A673 (cell line): ENCODE measurements at regions not wholly inside any gene's neighbourhood (a gene's known extent, or its start where the extent isn't known, plus 50 kb on each side); places are given as distances from the start of the nearest gene placed in this dataset.

Source experiments
- BruUV-seq: library from RNA; stranded (reverse); fragments of 400-500 nt; replicated peaks from 2 replicates; lab custom pipeline; 2021; lab: Mats Ljungman, UMichigan
- CTCF ChIA-PET: fragments of 300-600 bp; sonication (Branson Sonifier 250); formaldehyde crosslinking; loops from one replicate; lab custom pipeline; 2022; ENCODE audit warnings: antibody characterized with exemption; lab: Charles Lee
- POLR2A ChIA-PET: fragments of 300-600 bp; sonication (Branson Sonifier 250); formaldehyde crosslinking; loops from one replicate; lab custom pipeline; 2022; ENCODE audit warnings: antibody characterized with exemption; ENCODE audit not compliant: low non-redundant PET; lab: Charles Lee
- DNase-seq: peaks from one replicate; pipeline ENCODE4 v3.0.0-alpha.2; 2015; ENCODE audit warnings: low spot score
- H3K27ac ChIP-seq: fragments of 200-600 bp; sonication (generic); 2 replicates; pipeline ENCODE4 v1.5.1; 2016; ENCODE audit warnings: mixed run types, low read depth, mild to moderate bottlenecking, mixed read lengths, antibody characterized with exemption, low read length; ENCODE audit not compliant: poor library complexity, severe bottlenecking
- H3K27me3 ChIP-seq: fragments of 200-600 bp; sonication (generic); replicated peaks from 2 replicates; pipeline ENCODE4 v1.6.1; 2017; ENCODE audit warnings: mixed run types, low read depth, mild to moderate bottlenecking, mixed read lengths, antibody characterized with exemption, low read length; ENCODE audit not compliant: insufficient read depth, poor library complexity
- H3K36me3 ChIP-seq: fragments of 200-600 bp; sonication (generic); 2 replicates; pipeline ENCODE4 v1.6.1; 2016; ENCODE audit warnings: mixed run types, mild to moderate bottlenecking, mixed read lengths, antibody characterized with exemption, low read length; ENCODE audit not compliant: insufficient read depth, poor library complexity, severe bottlenecking
- H3K4me1 ChIP-seq: fragments of 200-600 bp; sonication (generic); 2 replicates; pipeline ENCODE4 v1.6.1; 2017; ENCODE audit warnings: mixed run types, mild to moderate bottlenecking, mixed read lengths, antibody characterized with exemption, low read length; ENCODE audit not compliant: insufficient read depth, poor library complexity, severe bottlenecking
- H3K4me3 ChIP-seq: fragments of 200-600 bp; sonication (generic); 2 replicates; pipeline ENCODE4 v1.5.1; 2016; ENCODE audit warnings: low read depth, mixed run types, mild to moderate bottlenecking, mixed read lengths, low read length; ENCODE audit not compliant: poor library complexity, severe bottlenecking
- H3K9me3 ChIP-seq: fragments of 200-600 bp; sonication (generic); 2 replicates; pipeline ENCODE4 v1.6.1; 2016; ENCODE audit warnings: mixed run types, low read depth, mild to moderate bottlenecking, mixed read lengths, antibody characterized with exemption, low read length; ENCODE audit not compliant: poor library complexity, severe bottlenecking
- EZH2 ChIP-seq: fragments of 200-600 bp; sonication (generic); IDR thresholded peaks from 2 replicates; pipeline ENCODE4 v1.6.1; 2017; ENCODE audit warnings: borderline replicate concordance, low read depth, mild to moderate bottlenecking, mixed read lengths, antibody characterized with exemption, low read length; ENCODE audit not compliant: poor library complexity, severe bottlenecking
- intact Hi-C: fragments of 100-400 bp; cut with micrococcal nuclease; formaldehyde crosslinking; loops from one replicate; pipeline ENCODE4 v1.10.0; 2022; ENCODE audit not compliant: unreplicated experiment
- TF ChIP-seq, protein P1 (sequence below): fragments of 300-800, 200-600 bp; sonication (generic); conservative IDR thresholded peaks from 2 replicates; pipeline ENCODE4 v1.5.1; 2017; ENCODE audit warnings: low read depth, mild to moderate bottlenecking, antibody characterized with exemption, low read length, moderate library complexity, mixed read lengths

DNA sequence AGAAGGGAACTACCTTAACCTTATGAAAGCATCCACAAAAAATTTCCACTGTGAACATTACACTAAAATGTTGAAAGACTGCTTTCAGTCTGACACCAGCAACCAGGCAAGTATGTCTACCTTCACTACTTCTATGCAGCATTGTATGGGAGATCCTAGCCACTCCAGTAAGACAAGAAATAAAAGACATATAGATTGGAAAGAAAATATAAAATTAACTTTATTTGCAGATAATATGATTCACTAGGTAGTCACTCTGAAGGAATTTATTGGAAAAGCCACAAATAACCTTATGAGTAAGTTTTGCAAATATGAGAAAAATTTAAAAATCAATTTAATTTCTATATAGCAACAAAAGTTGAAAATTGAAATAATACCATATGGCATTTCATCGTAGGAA lies 172.0 kb downstream of the RERGL start:
- Histone ChIP-seq H3K4me3 (no peak overlapping the region), H3K9me3 (peaks cover 11% of the 10 kb centered on the region), H3K36me3 (no peaks in the 10 kb centered on the region), H3K4me1 (no peaks in the 10 kb centered on the region), H3K27ac (no peak overlapping the region), H3K27me3 (no peaks in the 10 kb centered on the region)
- CTCF ChIA-PET = no interaction called here
- POLR2A ChIA-PET = no interaction called here
- TF ChIP-seq EZH2 = no peak
- intact Hi-C loops = no loop called here
- no peak for DNase-seq
- BruUV-seq = no TSS peak

GRCh38 chr12:17884581-17884980 lies 205.4 kb downstream of the RERGL start:
- Histone ChIP-seq H3K27me3 (no peaks in the 10 kb centered on the region), H3K4me3 (no peak overlapping the region), H3K27ac (no peak overlapping the region), H3K36me3 (no peaks in the 10 kb centered on the region), H3K9me3 (no peaks in the 10 kb centered on the region), H3K4me1 (no peaks in the 10 kb centered on the region)
- TF ChIP-seq, protein P1, sequence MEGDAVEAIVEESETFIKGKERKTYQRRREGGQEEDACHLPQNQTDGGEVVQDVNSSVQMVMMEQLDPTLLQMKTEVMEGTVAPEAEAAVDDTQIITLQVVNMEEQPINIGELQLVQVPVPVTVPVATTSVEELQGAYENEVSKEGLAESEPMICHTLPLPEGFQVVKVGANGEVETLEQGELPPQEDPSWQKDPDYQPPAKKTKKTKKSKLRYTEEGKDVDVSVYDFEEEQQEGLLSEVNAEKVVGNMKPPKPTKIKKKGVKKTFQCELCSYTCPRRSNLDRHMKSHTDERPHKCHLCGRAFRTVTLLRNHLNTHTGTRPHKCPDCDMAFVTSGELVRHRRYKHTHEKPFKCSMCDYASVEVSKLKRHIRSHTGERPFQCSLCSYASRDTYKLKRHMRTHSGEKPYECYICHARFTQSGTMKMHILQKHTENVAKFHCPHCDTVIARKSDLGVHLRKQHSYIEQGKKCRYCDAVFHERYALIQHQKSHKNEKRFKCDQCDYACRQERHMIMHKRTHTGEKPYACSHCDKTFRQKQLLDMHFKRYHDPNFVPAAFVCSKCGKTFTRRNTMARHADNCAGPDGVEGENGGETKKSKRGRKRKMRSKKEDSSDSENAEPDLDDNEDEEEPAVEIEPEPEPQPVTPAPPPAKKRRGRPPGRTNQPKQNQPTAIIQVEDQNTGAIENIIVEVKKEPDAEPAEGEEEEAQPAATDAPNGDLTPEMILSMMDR = no peak
- TF ChIP-seq EZH2 = no peak
- DNase-seq = no peak
- POLR2A ChIA-PET = no interaction called here
- CTCF ChIA-PET = no interaction called here
- BruUV-seq = no TSS peak
- intact Hi-C loops = no loop called here

GRCh38 chr12:17878714-17879113 lies 211.3 kb downstream of the RERGL start:
- ChIA-PET CTCF (no interaction called here), POLR2A (no interaction called here)
- no peak for TF ChIP-seq EZH2
- TF ChIP-seq, protein P1 = no peak
- no peaks in the 10 kb centered on the region for H3K36me3 ChIP-seq
- H3K4me3 ChIP-seq = no peak overlapping the region
- H3K27ac ChIP-seq = no peak overlapping the region
- intact Hi-C loops = no loop called here
- no TSS peak for BruUV-seq
- no peak for DNase-seq
- H3K27me3 ChIP-seq = no peaks in the 10 kb centered on the region
- H3K9me3 ChIP-seq = peaks cover 3% of the 10 kb centered on the region
- H3K4me1 ChIP-seq = no peaks in the 10 kb centered on the region

DNA sequence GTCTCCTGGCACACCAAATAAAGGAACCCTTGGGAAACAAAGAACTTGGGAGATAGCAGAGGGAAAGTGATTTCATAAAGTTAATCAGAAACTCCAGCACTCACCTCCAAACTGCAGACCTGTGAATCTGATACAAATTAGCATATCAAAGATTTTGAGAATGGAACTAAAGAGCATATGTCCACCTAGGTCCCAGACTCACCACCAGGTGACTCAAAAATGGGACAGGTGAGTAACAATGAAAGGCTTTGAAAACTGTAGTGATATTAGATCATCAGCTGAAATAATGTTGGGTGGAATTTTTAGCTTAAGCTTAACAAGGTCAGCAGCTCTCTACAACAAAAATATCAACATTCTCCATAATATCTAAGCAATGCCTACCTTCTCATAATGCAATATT lies 214.8 kb downstream of the RERGL start:
- BruUV-seq = no TSS peak
- intact Hi-C loops = no loop called here
- DNase-seq = no peak
- Histone ChIP-seq H3K27me3 (no peaks in the 10 kb centered on the region), H3K4me3 (no peak overlapping the region), H3K4me1 (no peaks in the 10 kb centered on the region), H3K27ac (no peak overlapping the region), H3K36me3 (no peaks in the 10 kb centered on the region), H3K9me3 (peaks cover 3% of the 10 kb centered on the region)
- POLR2A ChIA-PET = no interaction called here
- TF ChIP-seq, protein P1 = no peak
- TF ChIP-seq EZH2 = no peak
- CTCF ChIA-PET = no interaction called here
